CD4-positive, alpha-beta T cell treated with Interleukin-12 subunit alpha and Interleukin-12 subunit beta, for 1 hour (primary cell): ENCODE measurements at regions not wholly inside any gene's neighbourhood (a gene's known extent, or its start where the extent isn't known, plus 50 kb on each side); places are given as distances from the start of the nearest gene placed in this dataset.

Source experiments
- DNase-seq: peaks from one replicate; pipeline ENCODE4 v3.0.0-alpha.2; 2020

DNA sequence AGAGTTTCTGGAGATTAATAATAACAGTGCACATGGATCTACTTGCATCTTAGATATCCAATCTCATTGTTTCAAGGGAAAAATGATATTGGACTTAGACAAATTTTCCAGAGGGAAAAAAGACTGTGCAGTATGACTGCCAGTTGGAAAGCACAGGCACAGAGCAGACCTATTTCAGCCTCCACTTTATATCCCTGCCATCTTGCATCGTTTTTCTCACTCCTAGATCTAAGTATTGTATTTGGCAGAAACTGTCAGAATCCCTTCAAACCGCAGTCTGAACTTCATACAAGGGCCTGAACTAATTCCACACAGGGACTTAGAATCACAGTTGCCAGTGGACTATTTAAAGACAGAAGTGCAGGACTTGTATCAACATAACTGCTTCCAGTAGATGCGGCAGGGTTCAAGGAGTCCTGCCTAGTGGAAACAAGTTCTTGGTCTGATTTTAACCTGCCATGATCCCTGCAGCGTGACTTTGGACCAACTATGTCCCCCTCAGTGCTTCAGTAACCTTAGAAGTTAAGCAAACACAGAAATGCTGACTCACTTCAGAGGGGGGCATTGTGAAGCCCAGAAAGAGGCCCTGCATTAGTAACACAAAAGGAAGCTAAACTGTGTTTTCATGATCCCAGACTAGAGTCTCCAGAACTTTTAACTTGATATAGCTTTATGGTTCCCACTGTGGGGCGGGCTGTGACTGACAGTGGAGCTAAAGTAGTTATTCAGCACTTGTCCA, 95.7 kb upstream of the PALS2 start:
- no peak for DNase-seq

DNA sequence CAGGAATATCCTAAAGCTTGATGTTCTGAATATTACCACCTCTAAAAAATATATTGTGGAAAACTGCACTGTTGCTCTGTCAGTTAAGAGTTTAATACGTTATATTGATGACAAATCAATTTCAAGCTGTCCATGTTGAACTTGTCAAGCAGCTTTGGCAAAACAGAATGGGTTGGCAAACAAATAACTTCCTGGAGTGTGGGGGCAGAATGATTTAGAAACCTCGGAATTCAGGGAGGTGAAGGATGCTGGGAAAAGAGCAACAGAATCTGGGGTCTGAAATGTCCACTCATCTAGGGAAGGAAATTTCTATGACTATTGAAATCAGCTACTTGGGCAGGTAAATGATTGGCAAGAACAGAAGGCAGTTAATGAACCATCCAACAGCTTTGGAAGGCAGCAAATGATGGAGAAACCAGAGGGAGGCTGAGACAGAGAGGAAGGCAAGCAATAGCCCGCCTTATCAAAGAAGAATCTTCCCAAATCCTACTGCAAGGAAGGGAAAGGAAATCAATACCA, 95.1 kb upstream of the PALS2 start:
- DNase-seq = no peak

DNA sequence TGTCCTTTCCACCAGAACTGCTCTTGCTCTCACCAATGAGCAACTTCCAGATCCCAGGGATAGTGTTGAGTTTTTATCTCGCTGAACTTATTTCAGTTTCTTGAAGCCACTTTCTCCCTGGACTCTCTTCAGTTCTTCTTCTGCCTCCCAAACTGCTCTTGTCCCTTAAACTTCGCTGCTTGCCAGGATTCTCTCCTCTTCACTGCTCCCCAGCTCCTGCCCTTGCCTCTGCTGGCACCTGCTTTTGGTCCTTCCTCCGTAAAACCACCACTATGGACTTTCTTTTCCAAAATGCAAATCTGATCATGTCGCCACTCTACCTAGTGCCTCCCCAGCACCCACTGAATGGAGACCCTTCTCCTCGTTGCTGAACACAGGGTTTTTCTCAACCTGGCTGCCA, 92.8 kb upstream of the PALS2 start:
- no peak for DNase-seq

DNA sequence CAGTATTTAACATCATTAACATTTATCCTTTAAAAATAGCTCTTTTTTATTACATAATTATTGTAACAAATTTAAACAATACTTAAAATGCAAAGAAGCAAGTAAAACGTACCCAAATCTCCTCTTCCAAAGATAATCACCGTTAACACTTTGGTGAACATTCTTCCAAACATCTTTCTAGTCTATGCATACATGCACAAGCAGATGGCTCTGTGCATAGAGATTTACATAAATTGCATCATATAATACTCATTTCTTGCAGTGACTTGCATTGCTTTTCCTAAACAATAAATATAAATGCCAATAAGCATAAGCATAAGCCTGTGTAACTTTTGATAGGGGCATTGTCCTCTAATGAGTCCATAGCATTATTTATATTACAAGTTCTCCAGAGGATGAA, 89.4 kb upstream of the PALS2 start:
- DNase-seq = no peak

DNA sequence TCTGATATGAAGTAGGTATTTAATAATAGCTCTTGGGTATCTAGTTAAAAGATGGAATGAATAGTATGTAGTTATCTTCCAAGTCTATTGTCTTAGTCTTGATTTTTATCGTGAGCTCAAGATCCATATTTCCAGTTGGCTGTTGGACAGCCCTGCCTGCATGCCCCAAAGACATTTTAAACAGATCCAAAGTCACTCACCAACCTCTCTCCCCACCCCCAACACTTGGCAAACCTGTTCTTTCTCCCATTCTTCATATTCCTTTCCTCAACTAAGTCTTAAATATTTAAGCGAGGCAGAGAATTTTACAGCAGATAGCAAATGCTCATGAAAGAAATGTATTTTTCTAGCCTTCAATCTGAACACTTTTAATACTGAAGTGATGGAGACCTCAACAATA, 80.7 kb upstream of the PALS2 start:
- DNase-seq = no peak

DNA sequence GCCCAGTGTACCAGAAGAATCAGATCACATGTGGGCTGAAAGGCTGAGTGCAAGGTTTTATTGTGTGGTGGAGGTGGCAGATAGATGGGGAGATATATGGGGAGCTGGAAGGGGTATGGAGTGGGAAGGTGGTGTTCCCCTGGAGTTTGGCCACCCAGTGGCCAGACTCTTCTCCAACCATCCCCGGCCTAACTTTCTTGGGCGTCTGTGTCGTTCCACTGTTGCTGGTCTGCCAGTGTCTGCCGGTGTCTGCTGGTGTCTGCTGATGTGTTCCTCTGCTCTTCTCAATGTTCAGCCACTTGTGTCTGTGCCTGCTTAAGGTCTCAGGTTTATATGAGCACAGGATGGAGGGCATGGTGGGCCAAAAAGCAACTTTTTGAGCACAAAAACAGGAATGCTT, 78.4 kb upstream of the PALS2 start:
- DNase-seq = no peak

DNA sequence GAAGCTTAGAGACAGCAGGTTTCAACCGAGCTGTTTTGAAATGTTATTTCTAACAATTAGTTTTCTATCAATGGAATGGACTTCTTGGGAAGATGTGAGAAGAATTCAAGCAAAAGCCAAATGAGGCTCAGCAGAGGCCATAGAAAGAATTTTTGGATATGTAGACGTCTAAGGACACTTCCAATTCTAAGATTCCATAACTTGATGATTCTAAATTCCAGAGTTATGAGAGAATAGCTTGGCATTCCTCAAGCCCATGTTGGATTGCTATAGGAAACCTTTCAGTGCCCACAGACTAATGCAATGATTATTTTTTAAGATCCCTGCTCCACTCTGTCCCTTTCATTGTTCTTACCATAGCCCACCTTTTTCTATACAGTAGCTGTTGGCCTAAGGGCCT, 77.2 kb upstream of the PALS2 start:
- no peak for DNase-seq

DNA sequence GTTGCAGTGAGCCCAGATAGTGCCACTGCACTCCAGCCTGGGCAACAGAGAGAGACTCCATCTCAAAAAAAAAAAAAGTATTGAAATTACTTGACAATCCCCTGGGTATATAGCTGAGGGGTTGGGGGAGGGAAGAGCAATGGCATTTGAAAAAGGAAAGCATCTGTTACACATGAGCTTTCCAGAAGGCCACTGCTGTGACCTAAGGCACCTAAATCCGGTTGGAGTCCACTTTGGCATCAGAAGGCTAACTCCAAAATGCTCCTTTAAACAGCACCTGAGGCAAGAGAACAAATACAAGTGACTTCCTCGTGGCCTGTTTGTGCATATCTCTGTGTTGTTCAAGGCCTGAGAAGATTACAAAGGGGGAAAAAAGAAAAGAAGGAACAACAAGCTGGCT, 74.8 kb upstream of the PALS2 start:
- no peak for DNase-seq

DNA sequence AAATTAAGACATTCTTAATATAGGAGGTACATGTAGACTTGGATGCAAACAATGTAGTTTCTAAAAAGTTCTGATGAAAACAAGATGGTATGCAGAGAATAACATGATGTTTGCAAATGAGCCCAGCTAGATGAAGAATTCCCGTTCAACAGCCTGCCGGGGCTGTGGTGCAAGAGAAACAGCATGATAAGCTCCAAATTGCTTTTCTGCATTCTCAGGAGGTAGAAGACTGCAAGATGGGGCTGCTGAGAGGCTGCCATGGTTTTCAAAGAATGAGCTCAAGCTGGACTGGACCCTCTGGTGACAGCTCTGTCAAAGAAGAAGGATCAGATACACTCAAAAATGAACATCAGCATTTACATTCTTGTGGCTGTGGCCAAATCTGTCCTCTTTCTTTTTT, 73.4 kb upstream of the PALS2 start:
- DNase-seq = no peak

DNA sequence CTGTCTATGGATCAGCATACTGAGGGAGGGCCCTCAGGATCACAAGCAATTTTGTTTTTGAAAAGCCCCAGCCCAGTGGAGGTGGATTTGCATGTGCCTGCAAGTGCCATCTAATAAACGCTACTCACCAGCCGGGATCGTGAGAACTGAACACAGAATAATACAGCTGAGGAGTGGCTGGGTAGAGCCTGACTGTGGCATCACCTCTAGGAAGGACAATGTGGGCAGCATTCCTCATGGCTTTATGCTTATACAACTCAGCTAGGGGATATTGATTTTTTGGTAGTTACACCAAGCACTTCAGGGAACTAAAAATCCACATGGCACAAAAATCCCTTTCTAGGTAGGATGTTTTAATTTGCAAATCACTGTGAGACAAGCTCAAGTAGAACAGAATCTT, 72.7 kb upstream of the PALS2 start:
- DNase-seq = no peak

DNA sequence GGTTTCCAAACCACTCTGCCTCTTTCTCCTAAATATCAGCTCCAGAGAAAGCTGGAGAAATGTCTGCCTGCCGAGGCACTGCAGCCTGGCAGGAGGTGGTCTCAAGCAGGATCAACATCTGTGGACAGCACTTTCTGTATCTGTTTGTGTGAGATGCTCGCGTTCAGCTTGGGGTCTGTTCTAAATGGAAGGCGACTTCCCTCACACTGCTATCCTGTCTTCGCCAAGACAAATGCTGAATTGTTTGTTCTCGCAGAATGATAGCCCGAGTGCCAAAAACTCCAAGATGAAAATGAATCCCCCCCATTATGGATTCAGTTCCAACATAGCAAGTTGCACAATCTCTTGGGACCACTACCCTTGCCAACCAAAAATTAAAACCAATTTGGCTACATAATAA, 72.2 kb upstream of the PALS2 start:
- DNase-seq = no peak

DNA sequence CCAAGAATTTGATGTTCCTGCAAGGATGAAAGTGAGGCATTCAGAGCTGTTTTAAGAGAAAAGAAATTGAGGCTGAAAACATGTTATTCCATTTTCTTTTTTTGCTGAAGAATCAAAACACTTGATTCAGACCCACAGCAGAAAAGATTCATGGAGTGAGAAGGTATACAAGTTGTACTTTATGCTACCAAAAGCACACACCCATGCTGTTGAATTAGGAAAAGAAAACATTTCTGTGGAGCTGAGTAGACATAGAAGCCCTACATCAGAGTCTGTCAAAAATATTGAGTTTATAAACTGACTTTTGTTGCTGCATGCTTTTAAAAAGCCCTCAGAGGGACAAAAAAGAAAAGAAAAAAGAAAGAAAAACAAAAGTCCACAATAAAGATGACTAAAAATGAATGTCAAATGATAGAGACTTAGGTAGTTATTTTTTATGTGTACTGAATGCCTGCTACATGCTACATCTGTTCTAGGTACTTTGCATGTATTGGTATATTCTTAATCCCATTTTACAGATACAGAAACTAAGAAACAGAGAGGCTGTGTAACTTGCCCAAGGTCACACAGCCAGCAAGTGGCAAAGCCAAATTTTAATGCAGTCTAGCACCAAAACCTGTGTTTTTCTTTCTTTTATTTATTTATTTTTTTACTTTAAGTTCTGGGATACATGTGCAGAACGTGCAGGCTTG, 71.7 kb upstream of the PALS2 start:
- DNase-seq = no peak

DNA sequence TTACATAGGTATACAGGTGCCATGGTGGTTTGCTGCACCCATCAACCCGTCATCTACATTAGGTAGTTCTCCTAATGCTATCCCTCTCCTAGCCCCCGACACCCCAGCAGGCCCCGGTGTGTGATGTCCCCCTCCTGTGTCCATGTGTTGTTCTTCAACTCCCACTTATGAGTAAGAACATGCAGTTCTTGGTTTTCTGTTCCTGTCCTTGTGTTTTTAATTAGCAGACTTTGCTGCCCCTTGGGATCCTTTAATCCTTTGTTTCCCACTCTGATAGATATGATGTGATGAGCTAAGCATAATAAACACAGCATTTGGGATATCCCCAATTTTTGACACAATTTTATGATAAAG, 71.1 kb upstream of the PALS2 start:
- no peak for DNase-seq

DNA sequence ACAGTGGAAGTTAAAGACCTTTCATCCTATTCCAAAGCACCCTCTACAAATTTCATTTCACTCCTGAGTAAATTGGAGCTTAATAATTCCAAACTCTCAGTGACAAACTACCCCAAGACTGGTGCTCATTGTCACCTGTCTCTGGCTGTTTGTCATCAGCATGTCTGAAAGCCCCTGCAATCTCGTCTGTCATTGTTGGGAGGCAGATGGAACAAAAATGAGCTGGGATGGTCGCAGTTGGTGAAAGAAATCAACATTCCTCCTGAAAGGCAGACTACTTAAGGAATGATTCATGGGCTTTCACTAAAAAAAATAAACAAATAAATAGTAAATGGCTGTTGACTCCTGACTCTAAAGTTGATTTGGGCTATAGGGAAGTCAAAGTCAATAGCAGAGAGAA, 69.7 kb upstream of the PALS2 start:
- no peak for DNase-seq

DNA sequence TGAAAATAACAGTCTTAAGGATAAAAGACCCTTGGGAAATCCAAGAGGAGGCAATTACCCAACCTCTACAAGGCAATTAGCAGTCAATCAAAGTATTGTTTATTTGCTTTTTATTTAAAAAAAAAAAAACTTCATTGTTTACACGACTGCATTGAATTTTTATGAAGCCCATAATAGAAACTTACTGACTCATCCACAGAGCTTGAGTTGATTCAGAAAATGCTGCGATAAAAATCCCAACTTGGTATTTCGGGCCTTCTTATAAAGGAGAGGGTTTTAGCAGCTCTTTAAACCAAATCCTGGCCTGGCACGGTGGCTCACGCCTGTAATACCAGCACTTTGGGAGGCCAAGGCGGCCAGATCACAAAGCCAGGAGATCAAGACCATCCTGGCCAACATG, 69.2 kb upstream of the PALS2 start:
- DNase-seq = no peak

DNA sequence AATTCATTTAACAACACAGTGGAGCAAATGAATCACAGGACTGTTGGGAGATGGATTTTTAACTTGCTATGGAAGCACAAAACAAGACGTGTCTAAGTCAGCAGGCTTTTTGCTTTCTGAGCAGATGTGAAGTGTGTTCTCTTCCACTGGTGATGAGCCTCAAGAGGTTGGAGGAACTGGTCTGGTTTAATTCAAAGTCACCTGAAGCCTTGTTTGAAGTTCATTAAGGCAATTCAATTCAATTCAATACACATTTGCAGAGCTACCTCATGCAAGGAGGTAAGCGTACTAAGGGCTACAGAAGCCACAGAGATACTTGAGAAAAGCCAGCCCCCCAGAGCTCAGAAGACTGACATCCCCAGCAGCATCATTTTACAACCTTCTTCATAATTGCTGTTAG, 68.4 kb upstream of the PALS2 start:
- DNase-seq = no peak

DNA sequence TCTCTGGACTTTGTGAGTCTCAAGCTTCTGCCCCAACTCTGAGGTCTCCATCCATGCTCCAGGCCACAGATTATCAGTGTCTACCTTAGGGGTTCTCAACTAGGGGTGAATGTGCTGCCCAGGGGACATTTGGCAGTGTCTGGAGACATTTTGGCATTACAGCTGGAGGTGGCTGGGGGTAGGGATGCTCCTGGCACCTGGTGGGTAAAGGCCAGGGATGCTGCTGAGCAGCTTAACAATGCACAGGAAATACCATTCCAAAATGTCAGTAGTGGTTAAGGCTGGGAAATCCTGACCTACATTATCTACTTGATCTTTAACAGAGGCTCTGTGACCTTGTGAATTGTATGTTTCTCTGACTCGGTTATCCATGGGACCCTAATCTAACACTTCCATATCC, 67.3 kb upstream of the PALS2 start:
- no peak for DNase-seq

DNA sequence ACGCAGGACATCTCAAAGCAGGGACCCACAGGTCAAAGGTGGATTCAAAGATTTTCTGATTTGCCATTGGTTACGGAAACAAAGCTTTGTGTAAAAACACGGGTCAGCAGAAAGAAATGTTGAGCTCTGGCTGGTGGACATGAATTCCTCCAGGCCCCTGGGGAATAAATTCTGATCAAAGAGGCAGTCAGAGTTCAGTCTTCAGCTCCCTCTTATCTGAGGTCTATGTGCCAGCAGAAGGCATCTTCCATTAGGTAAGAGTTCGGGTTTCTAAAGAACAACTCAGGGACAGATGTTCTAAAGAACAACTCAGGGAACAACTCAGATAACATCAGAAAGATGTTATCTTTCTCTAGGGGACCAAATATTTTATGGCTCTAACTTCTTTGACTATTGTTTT, 64.9 kb upstream of the PALS2 start:
- no peak for DNase-seq

DNA sequence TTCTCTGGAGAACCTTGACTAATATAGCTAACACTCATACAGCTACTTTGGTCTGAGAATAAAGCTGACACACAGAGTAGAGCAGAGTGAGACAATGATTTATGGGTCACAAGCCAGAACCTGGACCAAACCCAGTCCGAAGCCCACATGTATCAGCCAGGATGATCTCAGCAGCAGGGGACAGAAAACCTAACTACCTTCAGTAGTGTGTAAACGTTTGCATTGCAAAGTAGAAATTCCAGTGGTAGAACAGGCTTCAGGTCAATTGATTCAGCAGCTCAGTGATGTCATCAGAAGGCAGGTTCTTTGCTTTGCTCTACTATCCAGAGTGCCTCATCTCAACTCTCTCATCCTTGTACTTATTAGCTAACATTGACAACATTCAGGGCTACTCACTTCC, 62.5 kb upstream of the PALS2 start:
- DNase-seq = no peak

DNA sequence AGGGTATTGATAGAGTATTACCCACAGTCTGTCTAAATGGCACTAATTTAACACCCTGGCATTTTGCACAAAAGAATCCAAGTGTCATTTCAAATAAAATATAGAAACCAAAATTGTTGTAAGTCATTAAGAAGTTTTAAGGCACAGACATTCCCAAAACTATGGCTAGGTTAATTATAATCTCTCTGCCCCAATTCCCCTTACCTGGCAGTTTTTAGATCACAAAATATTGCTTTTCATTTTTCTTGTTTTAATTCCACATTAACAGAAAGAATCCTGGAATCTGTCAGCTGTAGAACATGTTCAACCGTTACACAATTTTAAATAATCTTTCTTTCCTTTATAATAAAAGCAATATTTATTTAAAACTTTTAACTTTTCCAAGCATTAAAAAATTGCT, 56.1 kb upstream of the PALS2 start:
- DNase-seq = no peak

DNA sequence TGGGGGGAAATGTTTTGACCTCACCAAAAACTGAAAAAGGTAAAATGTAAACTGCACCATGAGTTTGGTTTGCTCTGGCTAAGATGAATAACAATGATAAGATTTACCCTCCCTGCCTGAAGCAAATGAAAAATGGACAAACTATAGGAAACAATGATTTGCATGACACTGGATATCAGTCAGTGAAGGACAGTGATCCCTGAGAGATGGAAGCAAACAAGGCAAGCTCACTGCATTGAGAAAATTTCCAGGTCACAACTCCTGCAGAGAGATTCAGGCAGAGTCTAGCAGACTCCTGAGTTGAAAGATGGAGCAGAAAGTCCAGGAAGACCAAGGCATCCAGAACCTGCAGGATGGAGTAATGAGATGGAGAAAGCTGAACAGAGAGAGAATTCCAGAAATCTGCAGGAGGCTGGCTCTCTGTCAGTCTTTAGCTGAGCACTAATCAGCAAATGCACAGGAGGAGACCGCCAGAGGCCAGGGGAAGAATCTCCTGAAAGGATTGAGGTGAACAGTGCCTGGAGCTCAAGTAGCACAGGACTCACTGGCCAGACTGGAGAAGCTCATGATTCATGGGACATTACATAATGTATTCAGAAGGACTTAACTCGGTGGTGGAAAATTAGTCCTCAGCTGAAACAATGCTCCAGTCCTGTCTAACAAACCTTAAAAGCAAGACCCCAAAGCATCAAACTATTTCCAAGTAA, 51.2 kb upstream of the PALS2 start:
- no peak for DNase-seq
